H1 (cell line): ENCODE measurements at regions not wholly inside any gene's neighbourhood (a gene's known extent, or its start where the extent isn't known, plus 50 kb on each side); places are given as distances from the start of the nearest gene placed in this dataset.

ENCODE experiments used
- CTCF ChIA-PET: fragments of 300-600 bp; sonication (Branson Sonifier 250); formaldehyde crosslinking; loops from one replicate; lab custom pipeline; 2021; ENCODE audit not compliant: partially characterized antibody; lab: Charles Lee
- POLR2A ChIA-PET: fragments of 300-600 bp; sonication (Branson Sonifier 250); formaldehyde crosslinking; loops from one replicate; lab custom pipeline; 2021; ENCODE audit warnings: inconsistent platforms; ENCODE audit not compliant: partially characterized antibody; lab: Charles Lee
- DNase-seq, 2 experiments: peaks; one replicate each; pipeline versions ENCODE4 v3.0.0 to v3.0.0-alpha.2; 2010 to 2022; ENCODE audit warnings: low spot score in 2 of 2, low read depth in 1 of 2, mixed read lengths in 1 of 2
- FAIRE-seq: peaks from 2 replicates; lab custom pipeline; 2011; peaks lifted over from hg19 to GRCh38; lab: Jason Lieb, UNC
- H2AFZ ChIP-seq: 2 replicates; pipeline ENCODE4 v1.8.1; 2012; ENCODE audit warnings: low read length, inconsistent platforms
- H2AK5ac ChIP-seq: 2 replicates; pipeline ENCODE4 v1.6.1; 2013; ENCODE audit warnings: low read depth, low read length
- H2BK120ac ChIP-seq: replicated peaks from 2 replicates; pipeline ENCODE3; 2013; ENCODE audit warnings: low read depth, low read length, inconsistent platforms
- H2BK12ac ChIP-seq: 2 replicates; pipeline ENCODE4 v1.6.1; 2013; ENCODE audit warnings: low read depth, low read length
- H2BK15ac ChIP-seq: 2 replicates; pipeline ENCODE4 v1.6.1; 2013; ENCODE audit warnings: low read length
- H2BK20ac ChIP-seq: 2 replicates; pipeline ENCODE4 v1.6.1; 2013; ENCODE audit warnings: low read length
- H2BK5ac ChIP-seq: 2 replicates; pipeline ENCODE4 v1.6.1; 2013; ENCODE audit warnings: low read depth, low read length
- H3K14ac ChIP-seq: 2 replicates; pipeline ENCODE4 v1.6.1; 2013; ENCODE audit warnings: inconsistent platforms; ENCODE audit not compliant: insufficient read length
- H3K18ac ChIP-seq: 2 replicates; pipeline ENCODE4 v1.6.1; 2013; ENCODE audit warnings: low read length; ENCODE audit errors: extremely low read depth
- H3K23ac ChIP-seq: 2 replicates; pipeline ENCODE4 v1.6.1; 2013; ENCODE audit warnings: inconsistent platforms; ENCODE audit not compliant: insufficient read length
- H3K23me2 ChIP-seq: 2 replicates; pipeline ENCODE4 v1.6.1; 2013; ENCODE audit warnings: low read depth, low read length
- H3K27ac ChIP-seq: 2 replicates; pipeline ENCODE4 v1.6.1; 2011; ENCODE audit warnings: low read depth, low read length, inconsistent platforms
- H3K27me3 ChIP-seq, 4 experiments: replicated peaks in 1 of 4; 1 replicate in 1 of 4; 2 replicates in 3 of 4; pipeline versions ENCODE4 v1.6.1 to v1.8.1; 2011 to 2013; ENCODE audit warnings: low read length in 3 of 4, mild to moderate bottlenecking in 3 of 4, inconsistent platforms in 2 of 4, mixed read lengths in 2 of 4, moderate library complexity in 1 of 4; ENCODE audit not compliant: control insufficient read depth in 3 of 4, insufficient read depth in 3 of 4; ENCODE audit errors: extremely low read depth in 1 of 4
- H3K36me3 ChIP-seq, 4 experiments: 2 replicates each; pipeline versions ENCODE4 v1.6.1 to v1.8.1; 2011 to 2013; ENCODE audit warnings: mild to moderate bottlenecking in 4 of 4, low read length in 3 of 4, moderate library complexity in 2 of 4, control low read depth in 1 of 4, inconsistent platforms in 1 of 4; ENCODE audit not compliant: insufficient read depth in 4 of 4, control insufficient read depth in 2 of 4
- H3K4ac ChIP-seq: replicated peaks from 2 replicates; pipeline ENCODE3; 2013; ENCODE audit warnings: low read length, low read depth, mixed read lengths, inconsistent platforms; ENCODE audit not compliant: insufficient read length
- H3K4me1 ChIP-seq, 4 experiments: replicated peaks in 1 of 4; 1 replicate in 1 of 4; 2 replicates in 3 of 4; pipeline versions ENCODE4 v1.6.1 to v1.8.1; 2011 to 2013; ENCODE audit warnings: low read length in 3 of 4, inconsistent platforms in 2 of 4, mixed read lengths in 1 of 4; ENCODE audit not compliant: insufficient read depth in 4 of 4, control insufficient read depth in 3 of 4
- H3K4me2 ChIP-seq, 2 experiments: 2 replicates each; pipeline versions ENCODE4 v1.6.1 to v1.8.1; 2011 to 2013; ENCODE audit warnings: low read depth in 2 of 2, low read length in 2 of 2, control low read depth in 1 of 2, inconsistent platforms in 1 of 2, mild to moderate bottlenecking in 1 of 2; ENCODE audit not compliant: insufficient read depth in 1 of 2
- H3K4me3 ChIP-seq, 4 experiments: fragments of 200-600, 300-600 bp in 1 of 4; sonication (generic), shearing (Covaris generic), sonication (Bioruptor Twin) in 1 of 4; 2 replicates each; pipeline versions ENCODE4 v1.5.1 to v1.8.1; 2011 to 2016; ENCODE audit warnings: low read length in 4 of 4, low read depth in 3 of 4, control low read depth in 2 of 4, inconsistent platforms in 2 of 4, mild to moderate bottlenecking in 2 of 4, mixed read lengths in 1 of 4, moderate library complexity in 1 of 4; ENCODE audit not compliant: insufficient read depth in 2 of 4; ENCODE audit errors: extremely low read depth in 1 of 4
- H3K56ac ChIP-seq: replicated peaks from 2 replicates; pipeline ENCODE3; 2013; ENCODE audit warnings: low read depth, mild to moderate bottlenecking, mixed read lengths, low read length, inconsistent platforms; ENCODE audit not compliant: insufficient read length
- H3K79me1 ChIP-seq: 2 replicates; pipeline ENCODE4 v1.6.1; 2013; ENCODE audit warnings: low read depth, low read length, control low read depth
- H3K79me2 ChIP-seq, 2 experiments: 2 replicates each; pipeline versions ENCODE4 v1.6.1 to v1.8.1; 2012 to 2013; ENCODE audit warnings: low read length in 2 of 2, mild to moderate bottlenecking in 2 of 2, inconsistent platforms in 1 of 2; ENCODE audit not compliant: insufficient read depth in 2 of 2, control insufficient read depth in 1 of 2
- H3K9ac ChIP-seq, 4 experiments: replicated peaks in 1 of 4; 1 replicate in 1 of 4; 2 replicates in 3 of 4; pipeline versions ENCODE4 v1.6.1 to v1.8.1; 2011 to 2013; ENCODE audit warnings: low read depth in 3 of 4, low read length in 3 of 4, control low read depth in 2 of 4, mild to moderate bottlenecking in 2 of 4, moderate library complexity in 2 of 4, inconsistent platforms in 1 of 4; ENCODE audit errors: extremely low read depth in 1 of 4
- H3K9me3 ChIP-seq, 2 experiments: 2 replicates each; pipeline versions ENCODE4 v1.6.1 to v1.8.1; 2012 to 2013; ENCODE audit warnings: mild to moderate bottlenecking in 2 of 2, moderate library complexity in 2 of 2, control low read depth in 1 of 2, inconsistent platforms in 1 of 2, low read depth in 1 of 2, low read length in 1 of 2, mixed read lengths in 1 of 2; ENCODE audit not compliant: insufficient read depth in 2 of 2
- H4K20me1 ChIP-seq, 2 experiments: replicated peaks in 1 of 2; 2 replicates each; pipeline versions ENCODE3 to v1.8.1; 2011 to 2013; ENCODE audit warnings: inconsistent platforms in 2 of 2, low read length in 2 of 2, mild to moderate bottlenecking in 1 of 2; ENCODE audit not compliant: insufficient read depth in 2 of 2, control insufficient read depth in 1 of 2
- H4K5ac ChIP-seq: 2 replicates; pipeline ENCODE4 v1.6.1; 2013; ENCODE audit warnings: low read length, low read depth, mixed read lengths, inconsistent platforms; ENCODE audit not compliant: insufficient read length
- H4K8ac ChIP-seq: 2 replicates; pipeline ENCODE4 v1.8.0; 2013; ENCODE audit warnings: mild to moderate bottlenecking, moderate library complexity, low read length, inconsistent platforms; ENCODE audit not compliant: insufficient read depth; ENCODE audit errors: extremely low read depth
- H4K91ac ChIP-seq: replicated peaks from 2 replicates; pipeline ENCODE3; 2013; ENCODE audit warnings: low read length, mixed read lengths, inconsistent platforms; ENCODE audit not compliant: insufficient read length
- MAFK ChIP-seq: IDR thresholded peaks from 2 replicates; pipeline ENCODE4 v1.6.1; 2012; ENCODE audit warnings: low read depth, mild to moderate bottlenecking, improper control_type of control experiment, low read length
- RAD21 ChIP-seq, 2 experiments: IDR thresholded peaks in 1 of 2; conservative IDR thresholded peaks in 1 of 2; 2 replicates each; pipeline ENCODE4 v1.6.1; 2011; ENCODE audit warnings: low read depth in 2 of 2, low read length in 2 of 2, improper control_type of control experiment in 1 of 2, inconsistent platforms in 1 of 2, mild to moderate bottlenecking in 1 of 2, moderate library complexity in 1 of 2
- WGBS, 2 experiments: shearing (Covaris generic) in 1 of 2; methylation state at CpG; one replicate each; pipeline versions ENCODE4 v1.1.6 to v1.1.7; 2013 to 2015; ENCODE audit warnings: low lambda C conversion rate in 2 of 2, mixed read lengths in 2 of 2, inconsistent platforms in 1 of 2, low coverage in 1 of 2, missing lambda C conversion rate in 1 of 2; ENCODE audit not compliant: insufficient replicate concordance in 2 of 2, insufficient coverage in 1 of 2, insufficient read length in 1 of 2; ENCODE audit errors: extremely low coverage in 1 of 2, missing lambda C conversion rate in 1 of 2; 5-methylcytosine and 5-hydroxymethylcytosine counted together
- TF ChIP-seq, protein P1 (sequence below), 3 experiments: IDR thresholded peaks; 1 replicate in 2 of 3; 2 replicates in 1 of 3; pipeline versions ENCODE4 v1.5.1 to v1.6.1; 2011; ENCODE audit warnings: low read length in 3 of 3, mild to moderate bottlenecking in 3 of 3, inconsistent platforms in 2 of 3, low read depth in 1 of 3, moderate library complexity in 1 of 3; ENCODE audit not compliant: insufficient read depth in 1 of 3; ENCODE audit errors: control extremely low read depth in 1 of 3

- Histone ChIP-seq H4K5ac (no peak overlapping the region), H2BK120ac (no peak overlapping the region), H2AFZ (no peak overlapping the region), H3K9me3 (no peaks in the 10 kb centered on the region), H3K4me2 (no peak overlapping the region), H3K79me1 (no peaks in the 10 kb centered on the region), H2BK12ac (no peak overlapping the region), H3K18ac (no peak overlapping the region), H3K36me3 (no peaks in the 10 kb centered on the region), H3K4ac (no peak overlapping the region), H3K27me3 (peaks cover 0 to 22% (median 12%) of the 10 kb centered on the region in 4 experiments; a peak in 4 of 7 replicates), H3K4me3 (no peak overlapping the region), H3K23me2 (no peaks in the 10 kb centered on the region), H2BK5ac (no peak overlapping the region), H3K4me1 (peaks cover 0 to 8% (median 6%) of the 10 kb centered on the region in 4 experiments; a peak in 5 of 7 replicates), H4K8ac (no peak overlapping the region), H4K91ac (no peak overlapping the region), H4K20me1 (no peaks in the 10 kb centered on the region), H3K56ac (no peak overlapping the region), H3K9ac (no peak overlapping the region), H3K14ac (no peak overlapping the region), H3K23ac (no peak overlapping the region), H2BK15ac (no peak overlapping the region), H3K79me2 (no peaks in the 10 kb centered on the region), H3K27ac (no peak overlapping the region), H2BK20ac (no peak overlapping the region), H2AK5ac (no peak overlapping the region)
- FAIRE-seq (no peak), DNase-seq (no peak)
- WGBS, 2 experiments = 83% methylated on average over 7 of the region's 7 CpGs; no CpG with 5 or more reads in 1 of the 2 experiments
- CTCF ChIA-PET = interaction anchor here (1.2 to 2.2 kb wide), 5 partner anchors 10 to 156 kb away, joined by 3 to 7 read pairs (median 4); no protein-coding TSS in a partner anchor
- POLR2A ChIA-PET = interaction anchor here (3.1 kb wide), 1 partner anchor 87 kb away, joined by 12 read pairs; the partner anchor contains the start of gene ING1
- TF ChIP-seq MAFK (no peak), RAD21 (IDR thresholded peaks at IDR 0.05 in 1 of 2, conservative IDR thresholded peaks at IDR 0.05 in 1 of 2; ENCODE audit: low read depth in 2 of 2, low read length in 2 of 2) (peak; percentile 44 to 60; a peak in 3 of 4 replicates)
- TF ChIP-seq, protein P1, sequence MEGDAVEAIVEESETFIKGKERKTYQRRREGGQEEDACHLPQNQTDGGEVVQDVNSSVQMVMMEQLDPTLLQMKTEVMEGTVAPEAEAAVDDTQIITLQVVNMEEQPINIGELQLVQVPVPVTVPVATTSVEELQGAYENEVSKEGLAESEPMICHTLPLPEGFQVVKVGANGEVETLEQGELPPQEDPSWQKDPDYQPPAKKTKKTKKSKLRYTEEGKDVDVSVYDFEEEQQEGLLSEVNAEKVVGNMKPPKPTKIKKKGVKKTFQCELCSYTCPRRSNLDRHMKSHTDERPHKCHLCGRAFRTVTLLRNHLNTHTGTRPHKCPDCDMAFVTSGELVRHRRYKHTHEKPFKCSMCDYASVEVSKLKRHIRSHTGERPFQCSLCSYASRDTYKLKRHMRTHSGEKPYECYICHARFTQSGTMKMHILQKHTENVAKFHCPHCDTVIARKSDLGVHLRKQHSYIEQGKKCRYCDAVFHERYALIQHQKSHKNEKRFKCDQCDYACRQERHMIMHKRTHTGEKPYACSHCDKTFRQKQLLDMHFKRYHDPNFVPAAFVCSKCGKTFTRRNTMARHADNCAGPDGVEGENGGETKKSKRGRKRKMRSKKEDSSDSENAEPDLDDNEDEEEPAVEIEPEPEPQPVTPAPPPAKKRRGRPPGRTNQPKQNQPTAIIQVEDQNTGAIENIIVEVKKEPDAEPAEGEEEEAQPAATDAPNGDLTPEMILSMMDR (IDR thresholded peaks at IDR 0.05; ENCODE audit: control extremely low read depth in 1 of 3, insufficient read depth in 1 of 3, low read depth in 1 of 3, low read length in 3 of 3) = peak in 2 of 3 experiments; percentile 17; a peak in 2 of 4 replicates
These were observed 87.5 kb downstream of the ING1 start for GRCh38 chr13:110801044-110801443.
